Fibroblast of skin of right biceps (primary cell): ENCODE measurements at regions not wholly inside any gene's neighbourhood (a gene's known extent, or its start where the extent isn't known, plus 50 kb on each side); places are given as distances from the start of the nearest gene placed in this dataset.
A peak's percentile ranks its signal among the peaks of the same experiment; 100 is the strongest.

Experiments
- DNase-seq: peaks from one replicate; pipeline ENCODE4 v3.0.0-alpha.2; 2013

GRCh38 chr2:42969231-42970150 is 177.1 kb upstream of the HAAO start:
- peak; percentile 98 for DNase-seq

GRCh38 chr2:42967959-42968674 is 175.7 kb upstream of the HAAO start:
- peak; percentile 97 for DNase-seq

DNA sequence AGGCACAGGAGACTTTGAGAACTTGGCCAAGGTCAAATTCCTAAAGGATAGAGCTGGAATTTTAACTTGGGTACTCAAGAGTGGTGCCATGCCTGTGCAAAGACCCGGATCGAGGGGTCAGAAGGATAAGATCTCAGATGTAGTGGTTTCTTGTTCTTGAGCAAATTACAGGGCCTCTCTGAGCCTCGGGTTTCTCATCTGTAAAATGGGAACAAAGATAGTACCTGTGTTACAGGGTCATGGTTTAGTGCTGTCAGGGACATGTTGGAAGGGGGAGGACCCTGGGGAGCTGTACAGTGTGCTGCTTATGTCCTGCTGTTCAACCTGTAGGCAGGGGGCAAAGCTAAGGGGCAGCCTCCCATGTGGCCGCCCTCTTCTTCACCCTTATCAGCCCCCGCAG is 173.5 kb upstream of the HAAO start:
- DNase-seq, result no peak

GRCh38 chr2:42965196-42965595 is 172.8 kb upstream of the HAAO start:
- DNase-seq, result no peak

DNA sequence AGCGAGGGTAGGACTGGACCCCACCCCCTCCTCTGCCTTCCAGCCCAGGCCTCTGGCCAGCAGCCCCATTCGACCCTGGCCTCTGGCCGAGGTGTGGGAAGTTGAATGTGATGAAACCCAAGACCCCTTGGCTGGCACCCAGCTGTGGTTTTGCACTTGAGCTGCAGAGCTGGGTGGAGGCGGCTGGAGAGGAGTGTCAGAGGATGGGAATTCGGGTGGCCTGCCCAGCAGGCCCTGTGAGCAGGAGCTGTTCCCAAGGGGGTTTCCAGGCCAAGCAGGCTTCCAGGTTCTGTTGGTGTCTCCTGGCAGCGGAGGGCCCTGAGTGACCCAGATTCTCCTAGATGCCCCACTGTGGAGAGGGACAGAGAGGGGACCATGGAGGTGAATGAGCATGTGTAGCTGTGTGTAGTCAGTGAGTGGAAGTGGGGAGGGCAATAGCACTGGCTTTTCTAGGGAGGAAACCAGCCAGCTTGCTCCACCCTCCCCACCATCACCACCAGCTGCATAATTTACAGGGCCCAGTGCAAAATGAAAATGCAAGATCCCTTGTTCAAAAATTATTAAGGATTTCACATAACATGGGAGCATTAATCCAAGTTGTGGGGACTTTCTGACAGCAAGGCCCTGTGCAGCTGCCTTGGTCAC is 172.2 kb upstream of the HAAO start:
- peak; percentile 96 for DNase-seq

GRCh38 chr2:42963452-42964068 is 171.2 kb upstream of the HAAO start:
- no peak for DNase-seq

DNA sequence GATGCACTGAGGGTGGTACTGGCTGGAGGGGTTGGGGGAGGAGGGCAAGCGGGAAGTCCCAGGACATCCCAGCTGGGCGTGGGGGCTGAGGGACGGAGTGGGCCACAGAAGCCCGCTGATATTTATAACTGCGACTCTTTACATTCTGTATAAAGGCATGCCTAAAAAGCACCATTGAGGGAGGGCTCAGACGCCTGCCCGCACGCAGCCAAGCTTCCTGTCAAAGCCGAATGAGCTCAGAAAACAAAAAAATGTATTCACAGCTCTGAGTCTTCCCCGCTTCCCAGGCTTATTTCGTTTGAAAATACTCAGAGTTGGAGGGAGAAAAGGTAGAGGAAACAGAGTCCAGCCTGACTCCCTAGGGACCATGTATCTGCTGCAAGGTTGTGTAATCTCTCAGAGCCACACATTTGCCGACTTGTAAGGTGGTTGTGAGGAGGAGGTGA is 170.1 kb upstream of the HAAO start:
- DNase-seq, result peak; percentile 66

- DNase-seq, result no peak
These were observed 169.6 kb upstream of the HAAO start for GRCh38 chr2:42961961-42962360.

GRCh38 chr2:42961385-42961811 is 169.0 kb upstream of the HAAO start:
- DNase-seq, result no peak

DNA sequence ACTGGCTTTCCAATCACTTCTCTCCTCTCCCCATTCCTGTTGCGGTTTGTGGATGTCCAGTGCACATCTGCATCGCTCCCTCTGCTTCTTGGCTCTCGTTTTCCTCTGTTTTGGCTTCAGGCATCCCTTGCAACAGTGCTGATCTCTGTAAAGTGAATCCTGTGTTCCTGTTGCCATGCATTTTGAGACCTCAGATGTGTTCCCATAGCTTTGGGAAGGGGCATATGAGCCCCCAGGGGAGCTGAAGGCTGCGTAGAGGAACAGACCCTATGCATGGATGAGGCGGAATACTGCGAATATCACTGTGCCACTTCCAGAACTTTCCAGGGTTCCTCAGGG is 168.4 kb upstream of the HAAO start:
- no peak for DNase-seq

DNA sequence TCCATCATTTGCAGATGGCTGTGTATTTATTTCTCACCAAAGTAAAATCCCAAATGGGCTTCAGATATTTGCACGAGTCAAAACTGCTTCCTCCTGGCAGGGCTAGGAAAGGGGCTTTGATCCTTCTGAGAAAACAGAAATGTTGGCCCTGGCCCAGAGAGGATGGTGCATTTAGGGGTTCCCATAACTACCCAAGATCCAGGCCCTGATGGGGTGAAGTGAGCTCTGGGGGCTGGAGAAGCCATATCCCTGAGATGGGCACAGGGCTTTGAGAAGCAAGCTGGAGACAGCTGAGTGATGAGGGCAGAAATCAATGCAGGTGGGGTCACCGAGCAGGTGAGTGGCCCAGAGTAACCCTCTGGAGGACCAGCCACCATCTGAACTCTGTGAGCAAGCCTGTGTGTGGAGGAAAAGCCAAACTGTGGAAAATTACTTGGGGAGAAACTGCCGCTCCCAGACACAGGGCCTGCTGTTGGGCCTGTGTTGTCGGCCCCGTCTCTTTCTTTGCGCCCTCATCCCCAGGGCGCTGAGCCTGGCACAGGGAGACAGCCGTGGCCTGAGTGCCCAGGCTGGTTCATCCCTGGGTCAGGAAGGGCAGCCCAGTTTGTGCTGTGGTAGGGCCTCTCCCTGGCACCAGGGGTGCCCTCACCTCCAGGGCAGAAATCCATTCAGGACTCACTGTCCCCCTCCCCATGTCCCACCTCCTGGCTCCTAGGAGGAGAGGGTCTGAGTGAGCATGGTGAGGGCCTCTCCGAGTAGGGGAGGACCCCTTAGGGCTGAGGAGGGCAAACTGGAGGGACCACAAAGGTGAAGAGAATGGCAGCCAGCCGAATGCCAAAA is 167.8 kb upstream of the HAAO start:
- no peak for DNase-seq

- peak; percentile 58 for DNase-seq
These were observed 167.0 kb upstream of the HAAO start for GRCh38 chr2:42959234-42960001.

- DNase-seq, result no peak
These were observed 166.4 kb upstream of the HAAO start for GRCh38 chr2:42958741-42959233.

GRCh38 chr2:42957861-42958301 is 165.5 kb upstream of the HAAO start:
- DNase-seq, result no peak

GRCh38 chr2:42957109-42957860 is 164.9 kb upstream of the HAAO start:
- peak; percentile 73 for DNase-seq

GRCh38 chr2:42954227-42954962 is 162.0 kb upstream of the HAAO start:
- peak; percentile 82 for DNase-seq

DNA sequence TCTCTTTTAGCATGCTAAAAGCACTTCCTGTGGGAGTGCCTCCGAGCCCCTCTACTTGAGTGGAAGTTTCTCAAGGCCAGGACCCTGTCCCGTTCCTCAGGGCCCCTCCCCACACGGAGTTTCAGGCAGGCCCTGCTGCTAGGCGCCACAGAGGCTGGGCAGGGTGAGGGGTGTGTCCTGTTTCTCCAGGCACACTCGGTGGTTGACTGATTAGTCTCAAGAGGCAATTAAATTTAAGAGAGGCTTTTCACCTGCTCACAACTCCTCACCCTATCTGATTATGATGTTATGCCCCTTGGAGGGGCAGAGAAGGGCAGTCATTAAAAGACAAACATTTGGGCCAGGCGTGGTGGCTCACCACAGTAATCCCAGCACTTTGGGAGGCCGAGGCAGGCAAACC is 160.8 kb upstream of the HAAO start:
- DNase-seq, result no peak

GRCh38 chr2:42951263-42951938 is 159.0 kb upstream of the HAAO start:
- peak; percentile 69 for DNase-seq

DNA sequence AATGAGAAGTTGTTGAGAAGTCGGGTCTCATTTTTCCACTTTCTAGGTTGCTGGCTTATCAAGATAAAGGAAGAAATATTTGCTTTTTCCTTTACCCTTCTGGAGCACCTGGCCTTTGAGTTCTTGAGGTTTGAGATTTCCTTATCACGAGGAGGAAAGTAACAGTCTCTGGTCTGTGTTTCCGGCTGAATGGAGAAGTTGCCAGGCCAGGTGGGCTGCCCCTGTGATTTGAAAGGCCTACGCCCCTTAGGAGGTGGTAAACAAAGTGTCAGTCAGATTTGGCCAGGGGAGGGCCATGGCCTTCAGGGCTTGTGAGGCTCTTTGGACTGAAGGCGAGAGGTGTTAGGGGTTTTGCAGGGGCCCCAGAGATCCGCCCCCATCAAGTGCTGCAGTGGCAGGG is 156.7 kb upstream of the HAAO start:
- DNase-seq, result no peak
